H1 (cell line): ENCODE measurements at regions not wholly inside any gene's neighbourhood (a gene's known extent, or its start where the extent isn't known, plus 50 kb on each side); places are given as distances from the start of the nearest gene placed in this dataset.

ENCODE experiments used
- CTCF ChIA-PET: fragments of 300-600 bp; sonication (Branson Sonifier 250); formaldehyde crosslinking; loops from one replicate; lab custom pipeline; 2021; ENCODE audit not compliant: partially characterized antibody; lab: Charles Lee
- POLR2A ChIA-PET: fragments of 300-600 bp; sonication (Branson Sonifier 250); formaldehyde crosslinking; loops from one replicate; lab custom pipeline; 2021; ENCODE audit warnings: inconsistent platforms; ENCODE audit not compliant: partially characterized antibody; lab: Charles Lee
- DNase-seq, 2 experiments: peaks; one replicate each; pipeline versions ENCODE4 v3.0.0 to v3.0.0-alpha.2; 2010 to 2022; ENCODE audit warnings: low spot score in 2 of 2, low read depth in 1 of 2, mixed read lengths in 1 of 2
- FAIRE-seq: peaks from 2 replicates; lab custom pipeline; 2011; peaks lifted over from hg19 to GRCh38; lab: Jason Lieb, UNC
- H2AFZ ChIP-seq: 2 replicates; pipeline ENCODE4 v1.8.1; 2012; ENCODE audit warnings: low read length, inconsistent platforms
- H2AK5ac ChIP-seq: 2 replicates; pipeline ENCODE4 v1.6.1; 2013; ENCODE audit warnings: low read depth, low read length
- H2BK120ac ChIP-seq: replicated peaks from 2 replicates; pipeline ENCODE3; 2013; ENCODE audit warnings: low read depth, low read length, inconsistent platforms
- H2BK12ac ChIP-seq: 2 replicates; pipeline ENCODE4 v1.6.1; 2013; ENCODE audit warnings: low read depth, low read length
- H2BK15ac ChIP-seq: 2 replicates; pipeline ENCODE4 v1.6.1; 2013; ENCODE audit warnings: low read length
- H2BK20ac ChIP-seq: 2 replicates; pipeline ENCODE4 v1.6.1; 2013; ENCODE audit warnings: low read length
- H2BK5ac ChIP-seq: 2 replicates; pipeline ENCODE4 v1.6.1; 2013; ENCODE audit warnings: low read depth, low read length
- H3K14ac ChIP-seq: 2 replicates; pipeline ENCODE4 v1.6.1; 2013; ENCODE audit warnings: inconsistent platforms; ENCODE audit not compliant: insufficient read length
- H3K18ac ChIP-seq: 2 replicates; pipeline ENCODE4 v1.6.1; 2013; ENCODE audit warnings: low read length; ENCODE audit errors: extremely low read depth
- H3K23ac ChIP-seq: 2 replicates; pipeline ENCODE4 v1.6.1; 2013; ENCODE audit warnings: inconsistent platforms; ENCODE audit not compliant: insufficient read length
- H3K23me2 ChIP-seq: 2 replicates; pipeline ENCODE4 v1.6.1; 2013; ENCODE audit warnings: low read depth, low read length
- H3K27ac ChIP-seq: 2 replicates; pipeline ENCODE4 v1.6.1; 2011; ENCODE audit warnings: low read depth, low read length, inconsistent platforms
- H3K27me3 ChIP-seq, 4 experiments: replicated peaks in 1 of 4; 1 replicate in 1 of 4; 2 replicates in 3 of 4; pipeline versions ENCODE4 v1.6.1 to v1.8.1; 2011 to 2013; ENCODE audit warnings: low read length in 3 of 4, mild to moderate bottlenecking in 3 of 4, inconsistent platforms in 2 of 4, mixed read lengths in 2 of 4, moderate library complexity in 1 of 4; ENCODE audit not compliant: control insufficient read depth in 3 of 4, insufficient read depth in 3 of 4; ENCODE audit errors: extremely low read depth in 1 of 4
- H3K36me3 ChIP-seq, 4 experiments: 2 replicates each; pipeline versions ENCODE4 v1.6.1 to v1.8.1; 2011 to 2013; ENCODE audit warnings: mild to moderate bottlenecking in 4 of 4, low read length in 3 of 4, moderate library complexity in 2 of 4, control low read depth in 1 of 4, inconsistent platforms in 1 of 4; ENCODE audit not compliant: insufficient read depth in 4 of 4, control insufficient read depth in 2 of 4
- H3K4ac ChIP-seq: replicated peaks from 2 replicates; pipeline ENCODE3; 2013; ENCODE audit warnings: low read length, low read depth, mixed read lengths, inconsistent platforms; ENCODE audit not compliant: insufficient read length
- H3K4me1 ChIP-seq, 4 experiments: replicated peaks in 1 of 4; 1 replicate in 1 of 4; 2 replicates in 3 of 4; pipeline versions ENCODE4 v1.6.1 to v1.8.1; 2011 to 2013; ENCODE audit warnings: low read length in 3 of 4, inconsistent platforms in 2 of 4, mixed read lengths in 1 of 4; ENCODE audit not compliant: insufficient read depth in 4 of 4, control insufficient read depth in 3 of 4
- H3K4me2 ChIP-seq, 2 experiments: 2 replicates each; pipeline versions ENCODE4 v1.6.1 to v1.8.1; 2011 to 2013; ENCODE audit warnings: low read depth in 2 of 2, low read length in 2 of 2, control low read depth in 1 of 2, inconsistent platforms in 1 of 2, mild to moderate bottlenecking in 1 of 2; ENCODE audit not compliant: insufficient read depth in 1 of 2
- H3K4me3 ChIP-seq, 4 experiments: fragments of 200-600, 300-600 bp in 1 of 4; sonication (generic), shearing (Covaris generic), sonication (Bioruptor Twin) in 1 of 4; 2 replicates each; pipeline versions ENCODE4 v1.5.1 to v1.8.1; 2011 to 2016; ENCODE audit warnings: low read length in 4 of 4, low read depth in 3 of 4, control low read depth in 2 of 4, inconsistent platforms in 2 of 4, mild to moderate bottlenecking in 2 of 4, mixed read lengths in 1 of 4, moderate library complexity in 1 of 4; ENCODE audit not compliant: insufficient read depth in 2 of 4; ENCODE audit errors: extremely low read depth in 1 of 4
- H3K56ac ChIP-seq: replicated peaks from 2 replicates; pipeline ENCODE3; 2013; ENCODE audit warnings: low read depth, mild to moderate bottlenecking, mixed read lengths, low read length, inconsistent platforms; ENCODE audit not compliant: insufficient read length
- H3K79me1 ChIP-seq: 2 replicates; pipeline ENCODE4 v1.6.1; 2013; ENCODE audit warnings: low read depth, low read length, control low read depth
- H3K79me2 ChIP-seq, 2 experiments: 2 replicates each; pipeline versions ENCODE4 v1.6.1 to v1.8.1; 2012 to 2013; ENCODE audit warnings: low read length in 2 of 2, mild to moderate bottlenecking in 2 of 2, inconsistent platforms in 1 of 2; ENCODE audit not compliant: insufficient read depth in 2 of 2, control insufficient read depth in 1 of 2
- H3K9ac ChIP-seq, 4 experiments: replicated peaks in 1 of 4; 1 replicate in 1 of 4; 2 replicates in 3 of 4; pipeline versions ENCODE4 v1.6.1 to v1.8.1; 2011 to 2013; ENCODE audit warnings: low read depth in 3 of 4, low read length in 3 of 4, control low read depth in 2 of 4, mild to moderate bottlenecking in 2 of 4, moderate library complexity in 2 of 4, inconsistent platforms in 1 of 4; ENCODE audit errors: extremely low read depth in 1 of 4
- H3K9me3 ChIP-seq, 2 experiments: 2 replicates each; pipeline versions ENCODE4 v1.6.1 to v1.8.1; 2012 to 2013; ENCODE audit warnings: mild to moderate bottlenecking in 2 of 2, moderate library complexity in 2 of 2, control low read depth in 1 of 2, inconsistent platforms in 1 of 2, low read depth in 1 of 2, low read length in 1 of 2, mixed read lengths in 1 of 2; ENCODE audit not compliant: insufficient read depth in 2 of 2
- H4K20me1 ChIP-seq, 2 experiments: replicated peaks in 1 of 2; 2 replicates each; pipeline versions ENCODE3 to v1.8.1; 2011 to 2013; ENCODE audit warnings: inconsistent platforms in 2 of 2, low read length in 2 of 2, mild to moderate bottlenecking in 1 of 2; ENCODE audit not compliant: insufficient read depth in 2 of 2, control insufficient read depth in 1 of 2
- H4K5ac ChIP-seq: 2 replicates; pipeline ENCODE4 v1.6.1; 2013; ENCODE audit warnings: low read length, low read depth, mixed read lengths, inconsistent platforms; ENCODE audit not compliant: insufficient read length
- H4K8ac ChIP-seq: 2 replicates; pipeline ENCODE4 v1.8.0; 2013; ENCODE audit warnings: mild to moderate bottlenecking, moderate library complexity, low read length, inconsistent platforms; ENCODE audit not compliant: insufficient read depth; ENCODE audit errors: extremely low read depth
- H4K91ac ChIP-seq: replicated peaks from 2 replicates; pipeline ENCODE3; 2013; ENCODE audit warnings: low read length, mixed read lengths, inconsistent platforms; ENCODE audit not compliant: insufficient read length
- GTF2F1 ChIP-seq: IDR thresholded peaks from 2 replicates; pipeline ENCODE4 v1.6.1; 2012; ENCODE audit warnings: low read depth, low read length, improper control_type of control experiment, borderline replicate concordance
- JUND ChIP-seq: IDR thresholded peaks from 2 replicates; pipeline ENCODE4 v1.6.1; 2011; ENCODE audit warnings: mild to moderate bottlenecking, improper control_type of control experiment, low read length
- KDM4A ChIP-seq: IDR thresholded peaks from one replicate; pipeline ENCODE4 v1.7.1; 2012; ENCODE audit warnings: low read depth, mild to moderate bottlenecking, moderate library complexity, low read length, inconsistent platforms; ENCODE audit not compliant: severe bottlenecking
- KDM5A ChIP-seq: fragments of 200-600 bp; IDR thresholded peaks from 2 replicates; pipeline ENCODE4 v1.7.1; 2012; ENCODE audit warnings: mild to moderate bottlenecking, low read length, inconsistent platforms, mixed read lengths
- POLR2AphosphoS5 ChIP-seq: IDR thresholded peaks from 2 replicates; pipeline ENCODE4 v1.6.1; 2011; ENCODE audit warnings: low read depth, low read length
- SUZ12 ChIP-seq: fragments of 200-600 bp; sonication (generic); IDR thresholded peaks from 2 replicates; pipeline ENCODE4 v1.6.1; 2012; ENCODE audit warnings: mild to moderate bottlenecking, inconsistent platforms, low read length, moderate library complexity, mixed read lengths
- TAF1 ChIP-seq: IDR thresholded peaks from 2 replicates; pipeline ENCODE4 v1.6.1; 2011; ENCODE audit warnings: mild to moderate bottlenecking, low read depth, low read length
- WGBS, 2 experiments: shearing (Covaris generic) in 1 of 2; methylation state at CpG; one replicate each; pipeline versions ENCODE4 v1.1.6 to v1.1.7; 2013 to 2015; ENCODE audit warnings: low lambda C conversion rate in 2 of 2, mixed read lengths in 2 of 2, inconsistent platforms in 1 of 2, low coverage in 1 of 2, missing lambda C conversion rate in 1 of 2; ENCODE audit not compliant: insufficient replicate concordance in 2 of 2, insufficient coverage in 1 of 2, insufficient read length in 1 of 2; ENCODE audit errors: extremely low coverage in 1 of 2, missing lambda C conversion rate in 1 of 2; 5-methylcytosine and 5-hydroxymethylcytosine counted together
- TF ChIP-seq, protein P1 (sequence below): IDR thresholded peaks from 2 replicates; pipeline ENCODE4 v1.6.1; 2011; ENCODE audit warnings: low read length, improper control_type of control experiment
- TF ChIP-seq, protein P2 (sequence below): IDR thresholded peaks from 2 replicates; pipeline ENCODE4 v1.6.1; 2012; ENCODE audit warnings: inconsistent platforms

DNA sequence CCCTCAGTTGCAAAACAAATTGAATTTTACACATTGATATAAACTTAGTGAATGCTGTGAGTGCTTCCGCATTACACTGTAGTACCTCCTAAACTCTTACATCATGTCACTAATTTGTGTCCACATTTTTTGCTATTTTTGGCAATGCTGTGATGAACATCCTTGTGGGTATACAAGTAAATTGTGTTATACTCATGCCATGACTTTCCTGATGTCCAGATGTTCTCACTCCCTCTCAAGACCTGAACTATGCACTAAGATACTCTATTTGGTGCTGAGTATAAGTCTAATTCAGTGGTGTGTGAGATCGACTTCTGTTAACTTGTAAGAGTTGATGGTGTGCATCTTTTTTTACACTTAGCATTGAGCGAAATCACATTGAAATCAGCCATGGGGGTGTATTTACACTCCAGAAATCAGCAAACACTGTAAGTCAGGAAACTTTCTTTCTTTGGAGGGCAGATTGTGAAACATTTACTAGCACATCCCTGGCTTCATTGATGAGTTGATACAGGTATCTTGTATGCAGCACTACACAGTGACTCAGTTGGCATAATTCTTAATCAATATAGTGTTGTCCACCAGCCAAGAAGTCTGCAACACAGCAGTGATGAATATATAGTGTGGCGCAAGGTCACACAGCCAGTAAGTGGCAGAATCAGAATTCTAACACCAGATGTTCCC, 228.1 kb upstream of the RORA start:
- no peak overlapping the region for H2BK12ac ChIP-seq
- H4K91ac ChIP-seq, result no peak overlapping the region
- H2BK120ac ChIP-seq, result no peak overlapping the region
- no peak overlapping the region for H2AK5ac ChIP-seq
- H3K18ac ChIP-seq, result no peak overlapping the region
- no peak overlapping the region for H3K27ac ChIP-seq
- H4K8ac ChIP-seq, result no peak overlapping the region
- no peak overlapping the region for H3K4me2 ChIP-seq
- H3K9ac ChIP-seq, result no peak overlapping the region
- H2BK20ac ChIP-seq, result no peak overlapping the region
- DNase-seq (no peak), FAIRE-seq (no peak)
- no peak overlapping the region for H3K23ac ChIP-seq
- POLR2A ChIA-PET, result no interaction called here
- H3K56ac ChIP-seq, result no peak overlapping the region
- TF ChIP-seq KDM4A, result no peak
- no peak for TF ChIP-seq POLR2AphosphoS5
- no peak for TF ChIP-seq KDM5A
- TF ChIP-seq, protein P1, sequence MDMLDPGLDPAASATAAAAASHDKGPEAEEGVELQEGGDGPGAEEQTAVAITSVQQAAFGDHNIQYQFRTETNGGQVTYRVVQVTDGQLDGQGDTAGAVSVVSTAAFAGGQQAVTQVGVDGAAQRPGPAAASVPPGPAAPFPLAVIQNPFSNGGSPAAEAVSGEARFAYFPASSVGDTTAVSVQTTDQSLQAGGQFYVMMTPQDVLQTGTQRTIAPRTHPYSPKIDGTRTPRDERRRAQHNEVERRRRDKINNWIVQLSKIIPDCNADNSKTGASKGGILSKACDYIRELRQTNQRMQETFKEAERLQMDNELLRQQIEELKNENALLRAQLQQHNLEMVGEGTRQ, result no peak
- no peak for TF ChIP-seq SUZ12
- no peak for TF ChIP-seq TAF1
- TF ChIP-seq GTF2F1, result no peak
- TF ChIP-seq JUND, result no peak
- TF ChIP-seq, protein P2, sequence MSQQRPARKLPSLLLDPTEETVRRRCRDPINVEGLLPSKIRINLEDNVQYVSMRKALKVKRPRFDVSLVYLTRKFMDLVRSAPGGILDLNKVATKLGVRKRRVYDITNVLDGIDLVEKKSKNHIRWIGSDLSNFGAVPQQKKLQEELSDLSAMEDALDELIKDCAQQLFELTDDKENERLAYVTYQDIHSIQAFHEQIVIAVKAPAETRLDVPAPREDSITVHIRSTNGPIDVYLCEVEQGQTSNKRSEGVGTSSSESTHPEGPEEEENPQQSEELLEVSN, result no peak
- 92% methylated on average over 4 of the region's 4 CpGs; no CpG with 5 or more reads in 1 of the 2 experiments for WGBS, 2 experiments
- H3K23me2 ChIP-seq, result no peaks in the 10 kb centered on the region
- no peaks in the 10 kb centered on the region for H3K79me1 ChIP-seq
- H3K4me3 ChIP-seq, result no peak overlapping the region
- no peaks in the 10 kb centered on the region for H3K79me2 ChIP-seq
- CTCF ChIA-PET, result no interaction called here
- H4K5ac ChIP-seq, result no peak overlapping the region
- no peak overlapping the region for H2BK15ac ChIP-seq
- H3K27me3 ChIP-seq, result no peaks in the 10 kb centered on the region
- H3K14ac ChIP-seq, result no peak overlapping the region
- no peaks in the 10 kb centered on the region for H3K9me3 ChIP-seq
- no peaks in the 10 kb centered on the region for H3K36me3 ChIP-seq
- no peak overlapping the region for H3K4ac ChIP-seq
- no peaks in the 10 kb centered on the region for H3K4me1 ChIP-seq
- no peaks in the 10 kb centered on the region for H4K20me1 ChIP-seq
- no peak overlapping the region for H2BK5ac ChIP-seq
- no peak overlapping the region for H2AFZ ChIP-seq
